CD1c-positive myeloid dendritic cell (primary cell): ENCODE measurements at regions not wholly inside any gene's neighbourhood (a gene's known extent, or its start where the extent isn't known, plus 50 kb on each side); places are given as distances from the start of the nearest gene placed in this dataset.

Experiments used
- DNase-seq: peaks from one replicate; pipeline ENCODE4 v3.0.0-alpha.2; 2016; ENCODE audit errors: extremely low spot score

DNA sequence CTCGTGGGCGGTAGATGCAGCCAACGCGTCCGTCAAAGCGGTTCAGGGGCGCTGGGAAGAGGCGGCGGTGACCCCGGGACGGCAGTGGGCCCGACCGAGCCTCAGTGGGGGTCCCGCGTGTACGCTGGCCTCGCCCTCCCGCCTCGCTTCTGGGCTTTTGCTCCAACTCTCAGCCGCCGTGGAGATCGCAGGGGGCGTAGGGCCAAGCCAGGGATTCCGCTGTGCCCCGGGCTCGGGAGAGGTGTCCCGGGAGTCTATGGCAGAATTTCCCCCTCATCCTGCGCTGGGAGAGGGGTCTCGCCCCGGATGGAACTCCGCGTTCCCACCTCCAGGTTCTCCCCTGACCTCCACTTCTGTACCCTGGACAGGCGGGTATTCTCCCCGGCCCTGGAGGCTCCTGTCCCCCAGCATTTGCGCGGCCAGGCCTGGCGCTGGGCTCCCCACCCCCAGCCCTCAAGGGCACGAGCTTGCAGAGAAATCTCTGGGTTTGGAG lies 131.9 kb downstream of the MRPL36 start:
- DNase-seq, result no peak

DNA sequence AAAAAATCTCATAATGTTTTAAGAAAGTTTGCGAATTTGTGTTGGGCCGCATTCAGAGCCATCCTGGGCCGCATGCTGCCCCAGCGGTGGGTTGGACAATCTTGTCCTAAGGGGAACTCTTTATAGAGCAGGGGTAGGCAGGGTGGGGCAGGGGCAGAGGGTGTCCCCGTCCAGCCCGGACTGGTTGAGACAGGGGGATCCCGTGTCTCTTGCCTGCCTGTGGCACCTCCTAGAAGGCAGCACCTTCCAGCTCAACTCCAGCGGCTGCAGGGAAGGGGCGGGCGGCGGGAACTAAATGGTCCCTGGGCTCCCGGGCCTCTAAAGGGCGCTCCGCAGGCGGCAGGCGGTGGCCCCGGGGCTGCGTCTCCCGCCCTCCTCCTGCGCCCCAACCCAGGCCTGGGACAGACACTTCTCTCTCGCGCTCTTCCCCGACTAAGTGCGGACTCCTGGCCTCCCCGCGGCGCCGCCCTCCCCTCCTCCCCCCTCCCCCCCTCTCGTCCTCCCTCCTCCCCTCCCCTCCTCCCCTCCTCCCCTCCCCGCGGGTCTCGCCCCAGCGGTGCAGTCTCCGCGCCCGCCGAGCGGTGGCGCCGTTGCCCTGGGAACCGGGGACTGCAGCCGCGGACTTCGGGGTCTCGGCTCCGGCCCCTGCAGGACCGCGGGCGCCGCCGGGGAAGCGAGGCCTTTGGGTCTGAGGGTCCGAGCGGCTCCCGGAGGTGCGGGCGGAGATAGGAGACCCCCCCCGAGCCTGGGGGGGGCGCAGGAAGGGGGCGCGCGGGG lies 132.6 kb downstream of the MRPL36 start:
- DNase-seq, result peak; percentile 16

DNA sequence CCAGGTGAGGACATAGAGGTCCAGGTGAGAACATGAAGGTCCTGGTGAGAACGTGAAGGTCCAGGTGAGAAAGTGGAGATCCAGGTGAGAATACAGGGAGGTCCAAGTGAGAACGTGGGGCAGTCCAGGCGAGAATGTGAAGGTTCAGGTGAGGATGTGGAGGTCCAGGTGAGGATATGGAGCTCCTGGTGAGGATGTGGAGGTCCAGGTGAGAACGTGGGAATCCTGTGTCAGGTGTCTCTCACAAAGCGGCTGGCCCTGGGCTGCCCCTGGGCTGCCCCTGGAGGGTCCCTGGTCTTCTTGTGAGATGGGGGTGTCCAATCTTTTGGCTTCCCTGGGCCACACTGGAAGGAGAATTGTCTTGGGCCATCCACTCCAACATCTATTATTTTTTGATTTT lies 133.4 kb downstream of the MRPL36 start:
- DNase-seq, result no peak

DNA sequence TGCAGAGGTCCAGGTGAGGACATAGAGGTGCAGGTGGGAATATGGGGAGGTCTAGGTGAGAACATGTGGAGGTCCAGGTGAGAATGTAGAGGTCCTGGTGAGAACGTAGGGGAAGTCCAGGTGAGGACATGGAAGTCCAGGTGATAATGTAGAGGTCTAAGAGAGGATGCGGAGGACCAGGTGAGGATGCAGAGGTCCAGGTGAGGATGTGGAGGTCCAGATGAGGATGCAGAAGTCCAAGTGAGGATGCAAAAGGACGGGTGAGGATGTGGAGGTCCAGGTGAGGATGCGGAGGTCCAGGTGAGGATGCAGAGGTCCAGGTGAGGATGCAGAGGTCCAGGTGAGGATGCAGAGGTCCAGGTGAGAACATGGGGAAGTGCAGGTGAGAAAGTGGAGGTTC lies 133.8 kb downstream of the MRPL36 start:
- no peak for DNase-seq

DNA sequence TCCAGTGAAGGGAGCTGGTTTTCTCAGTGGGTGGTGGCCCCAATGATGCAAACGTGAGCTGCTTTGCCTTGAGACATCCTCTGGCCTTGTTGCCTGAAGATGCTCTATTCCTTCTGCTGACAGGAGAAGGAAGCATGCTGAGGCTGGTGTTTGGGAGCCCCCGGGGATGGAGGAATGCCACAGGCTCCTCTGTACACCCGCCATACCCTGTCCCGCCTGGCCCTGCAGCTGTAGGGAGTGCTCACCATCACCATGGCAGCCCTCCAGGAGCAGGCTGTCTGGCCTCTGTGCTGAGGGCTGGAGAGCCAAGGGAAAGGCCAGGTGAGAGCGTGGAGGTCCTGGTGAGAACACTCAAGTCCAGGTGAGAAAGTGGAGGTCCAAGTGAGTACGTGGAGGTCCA lies 134.4 kb downstream of the MRPL36 start:
- DNase-seq, result no peak

DNA sequence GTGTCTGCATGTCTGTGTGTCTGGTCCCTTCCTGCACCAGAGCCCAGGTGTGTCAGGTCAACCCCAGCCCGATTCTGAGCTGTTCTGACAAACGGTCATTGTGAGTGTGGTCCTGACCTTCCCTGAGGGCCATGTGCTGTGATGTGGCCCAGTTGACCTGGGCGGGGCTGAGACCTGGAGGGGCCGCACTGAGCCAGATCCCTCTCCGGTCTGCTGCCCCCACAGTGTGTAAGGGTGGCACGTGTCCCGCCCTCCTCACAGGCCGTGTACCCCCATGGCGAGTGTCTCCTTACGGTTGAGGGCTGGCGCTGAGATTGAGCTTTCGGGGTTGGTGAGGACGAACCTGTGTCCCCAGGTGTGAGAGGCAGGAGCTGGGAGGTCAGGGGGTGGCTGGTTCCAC lies 136.5 kb downstream of the MRPL36 start:
- DNase-seq, result no peak

DNA sequence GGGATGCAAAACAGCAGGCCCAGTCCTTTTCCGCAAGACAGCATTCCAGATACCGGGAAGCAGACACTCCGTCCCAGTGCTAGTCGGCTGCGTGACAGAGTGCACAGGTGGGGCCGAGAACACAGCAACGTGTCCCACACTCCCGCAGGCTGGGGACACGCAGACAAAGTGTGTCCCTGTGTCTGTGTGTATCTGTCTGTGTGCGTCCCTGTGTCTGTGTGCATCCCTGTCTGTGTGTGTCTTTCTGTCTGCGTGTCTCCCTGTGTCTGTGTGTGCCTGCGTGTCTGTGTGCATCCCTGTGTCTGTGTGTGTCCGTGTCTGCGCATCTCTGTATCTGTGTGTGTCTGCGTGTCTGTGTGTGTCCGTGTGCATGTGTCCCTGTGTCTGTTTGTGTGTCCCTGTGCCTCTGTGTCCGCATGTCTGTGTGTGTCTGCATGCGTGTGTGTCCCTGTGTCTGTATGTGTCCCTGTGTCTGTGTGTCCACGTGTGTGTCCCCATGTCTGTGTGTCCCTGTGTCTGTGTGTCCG lies 137.0 kb downstream of the MRPL36 start:
- DNase-seq, result no peak

DNA sequence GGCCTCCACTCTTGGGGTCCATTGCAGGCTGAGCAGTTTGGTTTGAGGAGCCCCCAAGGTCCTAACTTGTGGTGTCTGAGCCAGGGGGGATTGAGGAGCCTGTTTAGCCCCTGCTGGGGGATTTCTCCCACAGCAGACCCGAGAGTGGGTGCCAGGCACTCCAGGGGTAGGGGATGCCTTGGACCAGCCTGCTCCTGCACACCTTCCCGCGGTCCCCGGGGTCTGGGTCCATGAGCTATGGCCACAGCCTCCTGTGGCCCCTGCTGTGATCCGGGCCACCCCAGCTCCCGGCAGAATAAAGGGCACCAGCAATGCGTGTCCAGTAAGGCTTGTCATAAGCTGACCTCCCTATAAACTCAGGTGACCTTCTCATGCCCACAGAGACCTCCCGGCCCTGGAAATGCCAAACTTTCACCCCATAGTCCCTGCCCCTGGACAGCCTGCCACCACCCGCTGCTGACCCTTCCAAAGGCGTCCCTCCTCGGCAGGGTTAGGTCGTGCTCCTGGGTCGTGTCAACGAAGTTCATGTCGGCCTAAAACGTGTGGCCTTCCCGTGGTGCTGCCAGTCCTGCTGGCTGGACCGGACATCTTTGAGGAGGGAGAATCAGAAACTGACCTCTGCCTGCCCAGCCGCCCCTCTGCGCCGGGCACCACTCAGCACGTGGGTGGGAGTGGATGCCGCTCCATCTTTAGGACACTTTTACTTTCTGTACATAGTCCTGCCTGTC lies 137.6 kb downstream of the MRPL36 start:
- DNase-seq, result no peak

DNA sequence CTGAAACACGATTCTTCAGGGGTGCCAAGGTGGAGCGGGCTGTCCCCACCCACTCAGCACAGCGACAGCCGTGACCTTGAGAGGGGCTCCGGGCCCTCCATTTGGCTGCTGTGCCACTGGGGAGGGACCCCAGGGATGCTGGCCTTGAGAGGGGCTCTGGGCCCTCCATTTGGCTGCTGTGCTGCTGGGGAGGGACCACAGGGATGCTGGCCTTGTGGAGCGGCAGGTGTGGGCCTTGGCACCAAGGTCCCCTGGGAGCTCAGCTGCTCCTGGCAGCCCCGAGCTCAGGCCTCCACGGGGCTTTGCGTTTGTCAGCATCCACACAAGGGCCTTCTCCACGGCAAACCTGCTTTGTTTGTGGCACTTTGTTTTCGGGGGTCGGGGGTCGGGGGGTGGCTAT lies 137.6 kb upstream of the LPCAT1 start:
- no peak for DNase-seq

DNA sequence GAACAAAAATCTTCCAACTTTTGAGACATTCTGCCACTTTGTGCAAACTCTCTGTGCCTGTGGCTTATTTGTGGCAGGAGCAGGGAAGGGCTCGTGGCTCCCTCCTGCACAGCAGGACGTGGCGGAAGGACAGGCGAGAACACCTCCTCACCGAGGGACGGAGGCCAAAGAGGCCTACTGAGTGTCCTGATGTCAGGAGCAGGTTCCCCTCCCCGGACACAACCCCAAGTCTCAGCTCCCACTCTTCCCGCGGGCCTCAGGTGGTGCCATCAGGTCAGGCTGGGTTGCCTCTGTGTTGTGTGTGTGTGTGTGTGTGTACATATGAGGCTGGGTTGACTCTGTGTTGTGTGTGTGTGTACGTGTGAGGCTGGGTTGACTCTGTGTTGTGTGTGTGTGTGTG lies 136.8 kb upstream of the LPCAT1 start:
- no peak for DNase-seq

DNA sequence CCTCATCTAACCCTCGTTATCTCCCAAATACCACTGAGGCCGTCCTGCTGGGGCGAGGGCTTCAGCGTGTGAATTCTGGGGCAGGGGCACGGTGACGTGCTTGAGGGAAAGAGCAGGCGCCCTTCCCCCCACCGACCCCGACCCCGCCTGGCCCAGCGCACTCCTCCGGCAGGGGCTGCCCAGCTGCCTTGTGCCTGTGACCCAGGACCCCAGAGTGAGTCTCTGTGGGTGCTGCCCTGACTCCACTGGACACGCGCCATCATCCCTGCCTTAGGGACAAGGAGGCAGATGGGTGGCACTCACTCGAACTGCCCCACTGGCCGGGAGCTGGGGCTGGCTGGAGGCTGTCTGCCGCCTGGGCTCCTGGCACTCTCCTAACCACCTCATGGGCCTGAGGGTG lies 136.2 kb upstream of the LPCAT1 start:
- DNase-seq, result no peak

DNA sequence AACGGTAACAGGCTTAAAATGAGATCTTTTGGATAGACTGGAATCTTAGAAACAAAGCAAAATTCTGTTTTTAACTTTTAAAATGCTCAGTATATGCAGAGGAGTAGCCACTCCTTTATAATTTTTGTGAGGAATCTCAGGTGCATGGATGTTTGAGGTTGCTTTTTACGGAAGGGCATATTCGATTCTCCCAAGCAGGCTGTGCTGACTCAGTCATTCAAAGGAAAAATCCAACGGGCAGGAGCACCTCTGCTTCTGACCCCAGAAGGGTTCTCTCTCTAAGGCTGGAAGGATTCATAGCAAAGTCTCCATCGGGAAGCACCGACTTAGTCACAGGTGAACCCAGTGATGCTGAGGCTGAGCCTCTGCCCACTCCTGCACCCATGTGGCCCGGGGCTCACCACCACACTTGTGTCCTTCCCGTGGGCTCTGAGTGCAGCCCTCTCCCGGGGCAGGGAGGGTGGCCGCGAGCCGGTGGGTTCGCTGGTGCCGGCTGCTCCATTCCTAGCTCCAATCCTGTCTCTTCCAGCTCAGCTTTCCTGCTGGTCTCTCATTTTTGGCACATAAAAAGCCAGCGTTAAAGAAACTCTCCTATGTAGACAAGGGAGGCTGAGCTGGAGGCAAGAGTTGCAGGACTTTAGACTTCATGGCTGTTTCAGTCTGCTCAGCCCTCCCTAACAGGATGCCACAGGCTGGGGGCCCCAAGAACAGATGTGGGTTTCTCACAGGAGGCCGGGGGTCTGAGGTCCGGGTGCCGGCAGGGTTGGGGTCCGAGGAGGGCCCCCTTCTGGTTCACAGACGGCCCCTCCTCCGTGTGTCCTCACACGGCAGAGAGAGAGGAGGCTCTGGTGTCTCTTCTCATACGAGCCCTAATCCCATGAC lies 135.6 kb upstream of the LPCAT1 start:
- DNase-seq, result no peak

DNA sequence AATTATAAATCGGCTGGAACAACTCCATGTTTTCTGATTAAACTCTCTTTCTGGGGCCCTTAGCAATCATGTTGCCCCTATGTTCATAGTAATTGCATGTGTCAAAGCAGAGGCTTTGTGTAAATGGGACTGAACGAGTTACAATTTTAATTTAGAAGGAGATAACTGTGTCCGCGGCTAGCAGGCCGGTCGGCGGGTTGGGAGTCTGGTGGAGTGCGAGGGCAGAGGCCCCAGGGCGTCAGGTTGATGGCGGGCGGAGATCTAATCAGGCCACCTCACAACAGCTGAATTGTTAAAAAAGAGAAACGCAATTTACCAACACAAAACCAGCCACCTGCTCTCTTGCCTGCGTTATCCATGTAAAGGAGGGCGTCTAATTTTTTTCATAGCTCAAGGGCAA lies 134.9 kb upstream of the LPCAT1 start:
- DNase-seq, result no peak

DNA sequence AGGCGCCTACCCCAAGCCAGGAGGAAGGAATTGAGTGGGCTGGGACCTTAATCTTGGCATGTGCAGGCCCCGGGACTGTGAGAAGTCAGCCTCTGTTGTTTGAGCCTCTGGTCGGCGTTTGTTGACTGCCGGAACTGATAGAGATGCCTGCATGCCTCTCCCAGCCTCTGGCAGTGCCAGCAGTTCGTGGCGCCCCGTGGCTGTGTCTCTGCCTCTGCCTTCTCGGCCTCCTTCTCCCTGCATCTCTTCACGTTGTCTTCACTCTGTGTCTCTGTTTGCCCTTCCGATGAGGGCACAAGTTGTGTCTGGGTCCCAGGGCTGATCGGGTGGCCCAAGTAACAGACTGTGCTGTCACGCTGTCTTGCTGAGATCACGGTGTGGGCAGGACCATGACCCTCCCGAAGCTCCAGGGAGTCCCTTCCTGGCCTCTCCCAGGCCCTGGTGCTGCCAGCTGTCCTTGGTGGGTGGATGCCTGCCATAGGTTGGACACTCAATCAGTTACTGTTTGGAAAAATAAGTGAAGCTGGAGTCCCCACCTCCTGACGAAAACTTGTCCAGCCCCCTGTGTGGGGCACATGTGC lies 133.5 kb upstream of the LPCAT1 start:
- DNase-seq, result no peak

DNA sequence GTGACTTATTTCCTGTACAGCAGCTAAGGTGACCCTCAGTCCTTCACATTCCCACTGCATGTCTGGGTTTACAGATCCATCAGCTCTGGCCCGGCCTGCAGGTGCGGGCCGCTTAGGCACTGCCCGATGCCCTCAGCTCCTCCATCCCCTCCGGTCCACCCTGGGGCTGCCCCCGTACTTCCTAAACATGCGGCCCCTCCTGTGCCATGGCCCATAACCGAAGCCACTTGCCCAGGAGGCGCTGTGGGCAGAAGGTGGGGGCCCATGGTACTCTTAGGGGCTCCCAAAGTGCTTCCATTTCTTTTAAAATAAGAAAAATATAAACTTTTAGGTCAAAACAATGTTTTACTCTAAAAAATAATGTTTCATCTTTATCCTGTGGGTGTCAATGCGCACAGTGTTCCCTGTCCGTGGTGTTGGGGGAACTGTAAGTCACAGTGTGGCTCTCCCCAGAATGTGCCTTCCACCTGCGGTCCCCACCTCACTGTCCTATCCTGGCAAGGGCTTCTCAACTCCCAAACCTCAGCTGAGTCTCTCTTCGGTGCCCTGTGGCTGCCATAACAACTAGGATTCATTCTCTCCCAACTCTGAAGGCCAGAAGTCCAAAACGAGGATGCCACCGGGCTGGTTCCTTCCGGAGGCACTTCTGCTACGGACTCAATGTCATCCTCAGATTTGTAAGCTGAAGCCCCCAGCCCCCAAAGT lies 132.7 kb upstream of the LPCAT1 start:
- DNase-seq, result no peak

DNA sequence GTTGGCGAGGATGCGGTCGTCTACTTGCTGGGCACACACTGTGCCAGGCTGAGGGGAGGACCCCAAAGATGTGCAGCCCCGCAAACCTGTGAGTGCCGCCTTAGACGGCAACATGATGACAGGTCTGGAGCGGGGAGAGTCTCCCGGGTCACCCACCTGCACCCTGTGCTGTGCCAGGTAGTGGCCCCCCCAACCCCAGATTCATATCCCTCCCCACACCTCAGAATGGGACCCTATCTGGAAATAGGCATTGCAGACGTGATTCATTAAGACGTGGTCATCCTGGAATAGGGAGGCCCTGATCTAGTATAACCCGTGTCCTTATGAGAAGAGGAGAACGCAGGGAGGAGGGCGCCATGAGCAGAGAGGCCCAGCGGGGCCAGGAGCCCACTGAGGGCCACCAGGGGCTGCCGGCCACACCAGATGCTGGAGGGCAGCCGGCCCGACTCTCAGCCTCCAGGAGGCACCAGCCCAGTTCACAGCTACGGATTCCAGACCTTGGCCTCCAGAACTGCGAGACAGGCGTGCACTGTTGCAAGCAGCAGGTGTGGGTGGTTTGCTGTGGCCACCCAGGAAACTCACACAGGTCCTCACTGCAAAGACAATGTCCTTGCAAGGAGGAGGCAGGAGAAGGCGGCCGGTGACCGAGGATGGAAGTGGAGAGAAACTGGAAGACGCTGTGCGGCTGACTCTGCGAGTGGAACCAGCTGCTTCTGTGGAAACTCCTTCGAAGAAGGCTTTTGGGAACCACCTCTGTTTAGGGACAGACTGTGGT lies 131.9 kb upstream of the LPCAT1 start:
- DNase-seq, result no peak

DNA sequence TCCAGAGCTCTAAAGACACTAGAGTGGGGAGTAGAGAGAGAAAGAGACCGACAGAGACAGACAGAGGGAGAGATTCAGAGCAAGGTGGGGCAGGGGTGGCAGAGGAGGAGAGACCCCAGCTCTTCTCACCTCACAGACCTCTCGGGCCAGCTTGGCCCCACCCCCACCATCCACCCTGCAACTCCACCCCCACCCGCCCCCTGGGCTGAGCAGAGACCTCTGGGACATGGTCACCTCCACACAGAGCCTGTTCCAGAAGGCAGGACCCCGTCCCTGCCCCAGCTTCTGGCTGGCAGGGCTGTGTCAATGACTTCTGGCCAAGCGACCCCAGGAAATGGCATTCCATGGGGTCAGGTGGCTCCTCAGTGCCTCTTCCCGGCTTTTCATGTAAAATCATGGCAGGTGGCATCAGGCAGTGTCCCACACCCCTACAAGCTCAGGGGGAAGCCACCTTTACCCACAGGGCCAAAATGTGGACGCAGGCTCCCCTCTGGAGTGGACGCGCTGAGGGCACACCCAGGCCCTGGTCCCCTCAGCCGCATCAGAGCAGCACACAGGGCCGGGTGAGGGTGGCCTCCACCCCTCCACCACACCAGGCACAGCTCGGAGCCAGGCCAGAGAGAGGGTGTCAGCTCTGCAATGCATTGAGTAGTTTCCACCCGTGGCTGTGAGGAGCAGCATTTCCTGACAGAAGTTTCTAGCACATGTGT lies 131.2 kb upstream of the LPCAT1 start:
- DNase-seq, result no peak

DNA sequence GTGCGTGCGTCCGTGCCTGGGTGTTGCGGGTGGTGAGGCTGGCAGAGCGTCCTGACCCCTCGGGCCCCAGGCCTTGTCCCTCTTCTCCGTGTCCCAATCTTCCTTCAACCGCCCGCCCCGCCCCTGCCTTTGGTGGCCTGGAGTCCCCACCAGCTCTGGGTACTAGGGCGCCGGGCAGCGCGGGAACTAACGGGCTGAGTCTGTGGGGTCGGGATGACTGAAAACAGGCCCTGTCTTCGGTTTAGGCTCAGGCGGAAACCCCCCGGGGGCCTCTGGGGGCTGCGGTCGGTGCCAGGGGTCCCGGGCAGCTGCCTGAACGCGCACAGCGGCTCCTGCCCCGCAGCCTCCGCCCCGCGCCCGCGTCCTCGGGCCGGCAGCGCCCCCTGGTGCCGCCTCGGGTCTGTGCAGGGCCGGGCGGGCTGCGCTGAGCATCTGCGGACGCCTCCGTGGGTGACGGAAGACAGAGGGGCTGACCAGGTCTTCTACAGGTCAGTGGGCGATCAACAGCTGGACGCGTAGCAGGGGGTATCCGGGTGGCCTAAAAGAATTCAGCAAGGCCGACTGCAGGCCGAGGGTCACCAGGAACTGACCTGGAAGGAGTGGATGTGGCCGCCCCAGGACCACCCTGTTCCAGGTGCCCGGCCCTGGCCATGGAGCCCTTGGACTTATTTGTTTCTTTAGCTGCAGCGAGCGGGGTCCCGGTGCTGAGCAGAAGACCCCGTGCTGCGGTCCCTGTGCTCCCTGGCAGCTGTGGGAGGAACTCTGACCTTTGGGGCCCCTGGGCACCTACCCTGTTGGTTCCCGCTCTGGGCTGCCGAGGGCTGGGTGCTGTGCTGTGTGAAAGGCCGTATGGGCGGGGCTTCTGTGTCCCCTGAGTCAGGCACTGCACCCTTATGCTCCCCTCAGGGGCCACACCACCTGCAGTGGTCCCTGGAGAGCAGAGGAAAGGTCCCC lies 130.2 kb upstream of the LPCAT1 start:
- DNase-seq, result peak; percentile 15
